Activated CD4-positive, CD25-positive, alpha-beta regulatory T cell treated with anti-CD3 and anti-CD28 coated beads, Interleukin-2, amount 50 U/mL, for 24 hours (primary cell): ENCODE measurements at regions not wholly inside any gene's neighbourhood (a gene's known extent, or its start where the extent isn't known, plus 50 kb on each side); places are given as distances from the start of the nearest gene placed in this dataset.
"Not testable (repeated sequence)": the region's sequence is repeated elsewhere in the genome, so short reads cannot be mapped to it uniquely, and the experiment has no call there.

Experiments used
- ATAC-seq, 2 donors: fragments of 150-1000 bp; cut with Tn5 transposase; one replicate each; pipeline ENCODE4 v1.10.0; 2021; ENCODE audit warnings: mild to moderate bottlenecking in 1 of 2, moderate library complexity in 1 of 2

GRCh38 chr7:68254815-68255214 is 1258.2 kb downstream of the TYW1 start:
- not testable (repeated sequence) for ATAC-seq

- ATAC-seq: no peak
Observed at GRCh38 chr7:68256295-68256694, 1259.7 kb downstream of the TYW1 start.

- ATAC-seq: no peak
Observed at GRCh38 chr7:68258609-68259008, 1262.0 kb downstream of the TYW1 start.

- no peak for ATAC-seq
Observed at GRCh38 chr7:68265258-68265657, 1268.6 kb downstream of the TYW1 start.

- no peak for ATAC-seq
Observed at GRCh38 chr7:68266004-68266579, 1269.5 kb downstream of the TYW1 start.

- no peak for ATAC-seq
Observed at GRCh38 chr7:68267486-68267885, 1270.9 kb downstream of the TYW1 start.

- ATAC-seq: no peak
Observed at GRCh38 chr7:68269405-68269804, 1272.8 kb downstream of the TYW1 start.

GRCh38 chr7:68272507-68272906 is 1275.9 kb downstream of the TYW1 start:
- no peak for ATAC-seq

- ATAC-seq: no peak
Observed at GRCh38 chr7:68276725-68277124, 1280.1 kb downstream of the TYW1 start.

- ATAC-seq: no peak
Observed at GRCh38 chr7:68279827-68280400, 1283.3 kb downstream of the TYW1 start.

GRCh38 chr7:68280931-68281330 is 1284.3 kb downstream of the TYW1 start:
- no peak for ATAC-seq

GRCh38 chr7:68288144-68288593 is 1291.5 kb downstream of the TYW1 start:
- ATAC-seq: no peak

GRCh38 chr7:68291710-68292109 is 1295.1 kb downstream of the TYW1 start:
- no peak for ATAC-seq

GRCh38 chr7:68295386-68295785 is 1298.8 kb downstream of the TYW1 start:
- no peak for ATAC-seq

- no peak for ATAC-seq
Observed at GRCh38 chr7:68304536-68304935, 1293.7 kb upstream of the AUTS2 start.

- ATAC-seq: no peak
Observed at GRCh38 chr7:68306692-68307107, 1291.6 kb upstream of the AUTS2 start.

- no peak for ATAC-seq
Observed at GRCh38 chr7:68309271-68309670, 1289.0 kb upstream of the AUTS2 start.

- no peak for ATAC-seq
Observed at GRCh38 chr7:68309806-68310205, 1288.5 kb upstream of the AUTS2 start.

GRCh38 chr7:68311958-68312357 is 1286.3 kb upstream of the AUTS2 start:
- ATAC-seq: no peak

GRCh38 chr7:68313806-68314205 is 1284.5 kb upstream of the AUTS2 start:
- ATAC-seq: no peak

GRCh38 chr7:68314208-68314607 is 1284.1 kb upstream of the AUTS2 start:
- ATAC-seq: no peak

GRCh38 chr7:68317476-68317875 is 1280.8 kb upstream of the AUTS2 start:
- no peak for ATAC-seq

GRCh38 chr7:68319061-68319460 is 1279.2 kb upstream of the AUTS2 start:
- ATAC-seq: no peak

- no peak for ATAC-seq
Observed at GRCh38 chr7:68321076-68321639, 1277.1 kb upstream of the AUTS2 start.
